Osteocyte (in vitro differentiated cells): ENCODE measurements at regions not wholly inside any gene's neighbourhood (a gene's known extent, or its start where the extent isn't known, plus 50 kb on each side); places are given as distances from the start of the nearest gene placed in this dataset.
"Not testable (repeated sequence)": the region's sequence is repeated elsewhere in the genome, so short reads cannot be mapped to it uniquely, and the experiment has no call there.

Experiments
- DNase-seq: peaks from one replicate; pipeline ENCODE4 v3.0.0; 2021; ENCODE audit warnings: mixed read lengths; ENCODE audit not compliant: unreplicated experiment; ENCODE audit errors: extremely low spot score
- H3K27ac Mint-ChIP-seq: one replicate; pipeline ENCODE4 v1.8.0; 2021; ENCODE audit warnings: mild to moderate bottlenecking, mixed read lengths; ENCODE audit not compliant: unreplicated experiment
- H3K27me3 Mint-ChIP-seq: one replicate; pipeline ENCODE4 v1.8.0; 2021; ENCODE audit warnings: mixed read lengths; ENCODE audit not compliant: unreplicated experiment
- H3K36me3 Mint-ChIP-seq: one replicate; pipeline ENCODE4 v1.8.0; 2021; ENCODE audit warnings: mixed read lengths; ENCODE audit not compliant: unreplicated experiment
- H3K4me1 Mint-ChIP-seq: one replicate; pipeline ENCODE4 v1.8.0; 2021; ENCODE audit warnings: mixed read lengths; ENCODE audit not compliant: unreplicated experiment
- H3K4me3 Mint-ChIP-seq: one replicate; pipeline ENCODE4 v1.8.0; 2021; ENCODE audit warnings: mild to moderate bottlenecking, moderate library complexity, mixed read lengths; ENCODE audit not compliant: unreplicated experiment
- H3K9me3 Mint-ChIP-seq: one replicate; pipeline ENCODE4 v1.8.0; 2021; ENCODE audit warnings: mixed read lengths; ENCODE audit not compliant: unreplicated experiment
- CTCF ChIP-seq: fragments of 200-600 bp; sonication (generic); IDR thresholded peaks from 2 replicates; pipeline ENCODE4 v1.5.0; 2021; ENCODE audit warnings: antibody characterized with exemption, mild to moderate bottlenecking, moderate library complexity

GRCh38 chr10:9939716-9940115 is 1078.0 kb upstream of the CELF2 start:
- no peaks in the 10 kb centered on the region for H3K27me3 Mint-ChIP-seq
- no peaks in the 10 kb centered on the region for H3K4me1 Mint-ChIP-seq
- no peak overlapping the region for H3K4me3 Mint-ChIP-seq
- TF ChIP-seq CTCF = no peak
- no peaks in the 10 kb centered on the region for H3K9me3 Mint-ChIP-seq
- H3K36me3 Mint-ChIP-seq = no peaks in the 10 kb centered on the region
- DNase-seq = no peak
- H3K27ac Mint-ChIP-seq = no peak overlapping the region

GRCh38 chr10:9944690-9945089 is 1073.0 kb upstream of the CELF2 start:
- Mint-ChIP-seq H3K36me3 (no peaks in the 10 kb centered on the region), H3K27me3 (no peaks in the 10 kb centered on the region), H3K9me3 (peaks cover 9% of the 10 kb centered on the region), H3K4me1 (no peaks in the 10 kb centered on the region), H3K4me3 (no peak overlapping the region), H3K27ac (no peak overlapping the region)
- no peak for TF ChIP-seq CTCF
- DNase-seq = no peak

GRCh38 chr10:9950070-9950469 is 1067.6 kb upstream of the CELF2 start:
- Mint-ChIP-seq H3K36me3 (no peaks in the 10 kb centered on the region), H3K4me1 (no peaks in the 10 kb centered on the region), H3K27me3 (peaks cover 2% of the 10 kb centered on the region), H3K9me3 (peaks cover 15% of the 10 kb centered on the region), H3K4me3 (no peak overlapping the region), H3K27ac (no peak overlapping the region)
- no peak for TF ChIP-seq CTCF
- no peak for DNase-seq

- no peaks in the 10 kb centered on the region for H3K36me3 Mint-ChIP-seq
- peaks cover 8% of the 10 kb centered on the region for H3K9me3 Mint-ChIP-seq
- DNase-seq = no peak
- H3K4me3 Mint-ChIP-seq = no peak overlapping the region
- peaks cover 2% of the 10 kb centered on the region for H3K27me3 Mint-ChIP-seq
- no peak for TF ChIP-seq CTCF
- no peaks in the 10 kb centered on the region for H3K4me1 Mint-ChIP-seq
- H3K27ac Mint-ChIP-seq = no peak overlapping the region
Observed at GRCh38 chr10:9951481-9952257, 1066.0 kb upstream of the CELF2 start.

GRCh38 chr10:9957351-9957750 is 1060.3 kb upstream of the CELF2 start:
- Mint-ChIP-seq H3K9me3 (peaks cover 15% of the 10 kb centered on the region), H3K4me3 (no peak overlapping the region), H3K27me3 (no peaks in the 10 kb centered on the region), H3K27ac (no peak overlapping the region), H3K36me3 (no peaks in the 10 kb centered on the region), H3K4me1 (no peaks in the 10 kb centered on the region)
- TF ChIP-seq CTCF = no peak
- DNase-seq = no peak

GRCh38 chr10:9957876-9958275 is 1059.8 kb upstream of the CELF2 start:
- H3K27ac Mint-ChIP-seq, H3K27me3 Mint-ChIP-seq: not testable (repeated sequence)
- H3K9me3 Mint-ChIP-seq = peaks cover 15% of the 10 kb centered on the region

More at GRCh38 chr10:9957876-9958275, 1059.8 kb upstream of the CELF2 start:
- not testable (repeated sequence) for DNase-seq, H3K4me1 Mint-ChIP-seq, H3K36me3 Mint-ChIP-seq, H3K4me3 Mint-ChIP-seq
